ENCODE measurements at regions not wholly inside any gene's neighbourhood (a gene's known extent, or its start where the extent isn't known, plus 50 kb on each side); places are given as distances from the start of the nearest gene placed in this dataset.

GRCh38 chr16:59719121-59719520 lies 985.0 kb upstream of the GOT2 start:
- DNase-seq: no peak

GRCh38 chr16:59707436-59708226 lies 973.5 kb upstream of the GOT2 start:
- DNase-seq: no peak

GRCh38 chr16:59701963-59702930 lies 968.1 kb upstream of the GOT2 start:
- peak in 1 of 2 donors; percentile 9 for DNase-seq

DNA sequence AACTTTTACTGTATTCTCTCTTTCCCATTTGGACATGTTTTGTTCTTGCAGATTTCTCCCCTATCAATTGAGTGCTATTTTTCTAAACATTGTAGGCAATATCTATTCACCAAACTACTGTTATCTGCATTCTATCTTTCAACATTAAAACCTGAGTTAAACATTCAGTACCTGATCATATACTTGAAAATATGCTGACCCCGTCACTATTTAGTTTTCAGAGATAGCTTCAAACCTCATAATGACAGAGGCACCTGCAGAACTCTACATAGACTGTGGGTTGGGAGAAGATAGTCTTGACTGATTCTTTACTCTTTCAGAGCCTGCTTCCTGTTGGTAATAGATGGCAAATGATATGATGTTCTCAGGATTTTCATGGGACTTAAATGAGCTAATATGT lies 965.7 kb upstream of the GOT2 start:
- no peak for DNase-seq

GRCh38 chr16:59698346-59699020 lies 964.4 kb upstream of the GOT2 start:
- DNase-seq: no peak

GRCh38 chr16:59697761-59698160 lies 963.6 kb upstream of the GOT2 start:
- no peak for DNase-seq

DNA sequence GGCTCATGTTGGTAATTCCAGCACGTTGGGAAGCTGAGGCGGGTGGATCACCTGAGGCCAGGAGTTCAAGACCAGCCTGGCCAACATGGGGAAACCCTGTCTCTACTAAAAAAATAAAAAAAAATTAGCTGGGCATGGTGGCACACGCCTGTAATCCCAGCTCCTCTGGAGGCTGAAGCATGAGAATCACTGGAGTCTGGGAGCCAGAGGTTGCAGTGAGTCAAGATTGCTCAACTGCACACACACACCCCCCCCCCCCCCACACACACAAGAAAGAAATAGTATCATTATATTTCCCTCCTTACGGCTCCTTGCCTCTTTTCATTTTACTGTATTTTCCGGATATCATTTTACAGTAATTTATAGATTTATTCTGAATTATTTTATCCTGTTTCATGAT lies 963.1 kb upstream of the GOT2 start:
- no peak for DNase-seq

- no peak for DNase-seq
Measured at GRCh38 chr16:59696495-59696894, 962.4 kb upstream of the GOT2 start.

DNA sequence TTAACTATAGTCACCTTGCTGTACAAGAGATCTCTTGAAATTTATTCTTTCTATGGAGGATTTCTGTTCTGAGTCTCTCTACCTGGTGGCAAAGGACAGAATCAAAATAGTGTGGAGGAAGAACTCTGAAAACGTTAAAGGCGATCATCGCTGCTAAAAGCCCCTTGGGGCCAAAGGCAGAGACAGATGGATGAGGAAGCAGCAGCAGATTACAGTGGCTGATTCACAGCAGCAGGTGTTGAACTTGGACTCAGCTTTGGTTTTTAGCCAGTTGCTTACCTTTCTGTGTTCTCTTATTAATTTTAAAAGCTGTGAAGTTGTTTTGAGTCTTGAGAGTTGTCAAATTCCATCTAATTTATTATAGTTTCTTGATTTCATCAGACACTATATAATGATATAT lies 956.1 kb upstream of the GOT2 start:
- DNase-seq: no peak

GRCh38 chr16:59688006-59688405 lies 953.9 kb upstream of the GOT2 start:
- no peak for DNase-seq

DNA sequence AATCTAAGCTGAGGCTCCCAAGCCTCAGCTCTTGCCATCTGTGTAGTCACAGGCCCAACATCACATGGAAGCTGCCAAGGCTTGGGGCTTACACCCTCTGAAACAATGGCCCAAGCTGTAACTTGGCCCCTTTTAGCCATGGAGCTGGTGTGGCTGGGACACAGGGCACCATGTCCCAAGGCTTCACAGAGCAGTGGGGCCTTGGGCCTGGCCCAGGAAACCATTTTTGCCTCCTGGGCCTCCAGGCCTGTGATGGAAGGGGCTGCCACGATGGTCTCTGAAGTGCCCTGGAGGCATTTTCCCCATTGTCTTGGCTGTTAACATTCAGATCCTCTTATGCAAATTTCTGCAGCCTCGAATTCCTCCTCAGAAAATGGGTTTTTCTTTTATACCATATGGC lies 952.3 kb upstream of the GOT2 start:
- no peak for DNase-seq

- DNase-seq: no peak
Measured at GRCh38 chr16:59684911-59685310, 950.8 kb upstream of the GOT2 start.

DNA sequence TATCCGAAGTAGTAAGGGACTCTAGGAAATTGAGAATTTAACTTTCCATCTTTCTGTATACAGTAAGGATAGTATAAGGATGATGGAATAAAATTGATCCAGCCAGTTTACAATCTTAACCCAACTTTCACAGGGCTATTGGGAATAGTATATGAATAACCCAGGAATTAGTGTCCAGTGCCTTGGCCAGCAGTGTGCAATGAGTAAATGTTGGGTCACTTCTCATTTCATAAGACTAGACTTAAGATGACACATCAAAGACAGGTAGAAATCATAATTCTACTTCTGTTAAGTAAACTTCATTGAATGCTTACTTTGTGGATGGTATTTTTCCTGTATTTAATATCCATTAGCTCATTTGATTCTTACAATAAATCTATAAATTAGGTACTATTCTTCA lies 949.6 kb upstream of the GOT2 start:
- DNase-seq: no peak

DNA sequence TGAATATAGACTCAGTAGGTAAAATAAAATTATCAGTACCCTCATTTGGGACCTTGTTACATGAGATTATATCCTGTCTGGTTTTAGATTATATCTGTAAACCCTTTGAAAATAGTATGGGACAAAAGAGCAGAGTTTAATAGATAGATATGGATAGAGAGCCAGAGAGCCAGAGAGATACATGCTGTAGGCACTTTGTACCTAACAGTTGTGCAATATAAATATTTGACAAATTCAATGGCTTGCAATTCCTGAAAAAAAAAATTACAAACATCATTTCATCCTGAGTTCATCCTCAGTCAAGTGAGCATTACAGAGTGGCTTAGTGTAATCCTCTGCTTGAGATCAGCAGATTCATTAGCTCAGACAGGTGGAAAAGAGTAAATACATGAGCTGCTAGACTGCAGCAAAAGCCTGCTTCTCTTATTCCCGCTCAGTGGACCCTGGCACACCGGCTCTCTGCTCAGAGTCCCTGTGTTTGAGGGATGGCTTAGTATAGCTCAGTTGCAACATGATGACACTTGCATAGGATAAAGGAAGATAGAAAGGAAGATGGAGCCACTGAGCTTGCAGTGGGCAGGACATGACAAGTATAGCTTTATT lies 931.6 kb upstream of the GOT2 start:
- DNase-seq: no peak

DNA sequence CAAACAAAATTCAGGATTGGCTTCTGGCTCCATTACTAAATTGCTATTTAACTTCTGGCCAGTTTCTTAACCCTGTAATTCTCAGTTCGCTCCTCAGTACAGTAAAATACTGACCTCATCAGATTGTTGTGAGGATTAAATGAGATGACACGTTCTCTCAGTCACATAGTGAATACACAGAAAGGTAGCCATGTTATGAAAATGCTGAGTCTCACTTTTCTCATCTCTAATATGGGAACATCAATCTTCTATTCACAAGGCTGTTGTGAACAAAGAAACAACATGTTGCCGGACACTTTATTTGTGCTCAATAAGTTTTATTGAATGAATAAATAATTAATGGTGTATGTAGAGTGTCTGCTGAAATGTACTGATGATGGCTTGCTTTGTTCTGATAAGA lies 924.5 kb upstream of the GOT2 start:
- no peak for DNase-seq

DNA sequence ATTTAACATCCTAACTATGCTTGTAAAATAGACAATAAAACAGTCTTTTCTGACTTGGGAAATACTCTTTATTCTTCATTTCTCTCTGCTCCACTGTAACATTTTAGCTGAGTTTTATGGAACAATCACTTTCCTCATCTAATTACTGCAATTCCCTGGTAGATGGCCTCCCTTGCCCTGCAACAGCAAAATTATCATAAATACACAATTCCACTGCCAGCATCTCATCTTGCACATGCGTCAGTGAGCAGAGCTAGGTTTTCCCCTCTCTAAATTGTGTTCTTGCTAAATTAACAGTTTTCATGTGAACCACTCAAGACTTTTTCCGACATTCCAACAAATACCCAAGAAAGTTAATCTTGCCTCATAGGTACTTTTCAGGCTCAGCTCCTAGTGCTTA lies 920.9 kb upstream of the GOT2 start:
- DNase-seq: no peak

DNA sequence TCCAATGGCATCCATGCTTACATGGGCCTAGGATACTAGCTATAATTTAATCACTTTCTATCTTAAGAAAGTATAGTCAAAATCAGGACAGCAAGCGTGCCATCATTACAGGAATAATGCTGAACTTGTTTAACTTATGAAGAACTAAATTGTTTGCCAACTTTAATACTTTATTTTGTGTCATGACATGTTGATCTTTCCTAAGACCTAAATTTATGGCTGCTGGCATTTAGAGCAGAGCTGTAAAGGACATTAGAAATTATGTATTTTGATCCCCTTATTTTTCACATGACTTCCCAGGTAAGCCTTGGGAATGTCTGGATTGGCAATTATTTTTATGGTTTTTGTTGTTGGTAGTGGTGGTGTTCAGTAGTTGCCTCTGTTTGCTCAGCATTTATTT lies 920.3 kb upstream of the GOT2 start:
- no peak for DNase-seq

GRCh38 chr16:59651662-59652061 lies 917.5 kb upstream of the GOT2 start:
- no peak for DNase-seq

- DNase-seq: no peak
Measured at GRCh38 chr16:59645194-59645593, 911.1 kb upstream of the GOT2 start.

GRCh38 chr16:59635674-59636073 lies 901.6 kb upstream of the GOT2 start:
- DNase-seq: no peak

- no peak for DNase-seq
Measured at GRCh38 chr16:59634951-59635350, 900.8 kb upstream of the GOT2 start.

DNA sequence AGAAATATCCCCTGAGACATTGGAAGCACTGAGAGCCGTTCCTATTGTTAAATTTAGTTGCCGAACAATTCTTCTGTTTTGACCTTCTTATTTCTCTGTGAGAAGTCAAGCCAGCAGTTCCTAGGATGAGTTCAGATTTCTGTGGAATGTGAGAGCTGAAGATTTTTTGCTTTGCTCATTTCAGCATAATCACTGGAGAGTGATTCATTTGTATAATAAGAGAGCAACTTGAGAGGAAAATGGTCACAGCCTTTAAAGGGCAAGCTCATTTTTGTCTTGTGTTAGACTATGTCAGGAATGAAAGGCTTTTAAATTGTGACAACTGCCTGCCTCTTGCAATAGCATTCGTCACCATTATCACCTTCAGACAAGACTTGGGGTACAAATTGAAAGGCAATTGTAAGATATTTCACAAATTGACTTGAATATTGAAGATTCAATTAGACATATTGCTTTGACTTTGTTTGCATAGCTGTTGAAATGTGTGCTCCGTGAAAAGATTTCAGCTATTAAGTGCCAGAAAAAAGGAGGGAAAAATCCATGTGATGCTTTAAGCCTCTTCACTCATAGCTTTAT lies 900.0 kb upstream of the GOT2 start:
- no peak for DNase-seq
